Hindlimb muscle (tissue), 1 donor: ENCODE measurements at regions not wholly inside any gene's neighbourhood (a gene's known extent, or its start where the extent isn't known, plus 50 kb on each side); places are given as distances from the start of the nearest gene placed in this dataset.

Experiments used
- DNase-seq: peaks from one replicate; pipeline ENCODE4 v3.0.0-alpha.2; 2013

DNA sequence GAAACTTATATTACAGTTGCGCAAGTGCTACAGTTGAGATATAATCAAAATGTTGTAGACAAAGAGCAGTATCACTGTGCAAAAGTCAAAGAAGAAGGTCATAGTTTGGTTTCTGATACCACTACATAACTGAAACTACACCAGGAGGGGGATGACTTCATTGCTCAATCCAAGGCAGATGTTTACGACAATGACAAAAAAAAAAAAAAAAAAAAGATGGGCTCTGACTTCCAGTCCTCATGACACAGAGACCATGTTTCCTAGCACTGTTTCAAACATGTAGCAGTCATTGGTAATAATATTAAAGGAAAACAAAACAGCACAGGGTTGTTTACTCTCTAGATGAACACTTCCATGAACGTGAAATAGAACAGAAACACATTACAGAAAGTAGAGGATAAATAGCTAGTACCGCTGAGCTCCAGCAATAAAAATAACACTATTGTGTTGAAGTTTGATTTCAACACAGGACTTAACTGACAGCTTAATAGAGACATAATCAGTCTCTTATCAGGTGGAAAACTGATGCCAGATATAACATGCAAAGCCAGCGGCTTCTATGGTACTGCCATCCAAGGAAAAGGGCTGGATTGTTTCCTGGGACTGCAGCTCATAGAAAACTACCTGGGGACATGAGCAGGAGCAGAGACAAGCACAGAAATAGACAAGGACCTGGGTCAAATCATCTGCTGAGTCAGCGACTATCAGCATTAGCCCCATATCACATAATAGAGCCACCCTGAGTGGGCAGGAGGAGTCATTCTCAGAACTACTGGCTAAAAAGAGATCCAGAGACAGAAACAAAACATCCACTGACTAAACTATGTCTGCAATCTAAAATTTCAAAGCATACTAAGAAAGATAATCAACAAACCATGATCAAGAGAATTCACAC lies 463.6 kb upstream of the SOX9 start:
- no peak for DNase-seq

DNA sequence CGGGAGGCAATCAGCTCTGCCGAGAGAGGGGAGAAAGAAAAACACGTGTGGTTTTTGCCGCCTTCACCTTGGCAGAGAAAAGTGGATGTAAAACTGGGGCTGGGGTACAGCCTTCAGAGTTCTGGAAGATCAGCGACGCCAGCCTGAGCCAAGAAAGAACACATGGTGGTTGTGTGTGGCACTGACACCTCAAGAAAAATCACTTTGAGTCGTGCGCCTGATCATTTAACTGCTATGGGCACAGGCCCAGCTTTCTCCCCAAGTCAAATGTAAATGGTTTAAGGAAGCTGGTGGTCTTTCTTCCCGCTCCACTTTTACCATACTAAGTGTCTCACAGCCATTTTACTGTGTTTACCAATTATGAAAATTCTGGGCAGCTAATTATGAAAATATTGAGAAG lies 461.8 kb upstream of the SOX9 start:
- DNase-seq, result no peak

DNA sequence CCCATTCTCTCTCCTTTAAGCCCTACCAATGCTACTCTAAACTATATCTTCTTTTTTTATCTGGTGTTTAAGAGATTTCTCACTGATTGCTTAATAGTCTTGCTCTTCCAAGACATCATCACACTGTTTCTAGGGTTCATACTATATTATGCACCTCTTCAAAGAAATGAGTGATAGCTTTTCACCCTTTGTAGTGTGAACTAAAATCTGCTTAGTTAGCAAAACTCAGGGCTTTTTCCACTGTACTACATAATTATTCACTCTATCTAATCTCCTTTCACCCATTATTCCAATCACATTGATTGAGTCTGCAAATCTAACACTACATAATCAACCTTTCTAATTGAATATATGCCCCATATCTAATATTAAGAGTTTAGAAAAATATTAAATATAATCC lies 456.0 kb upstream of the SOX9 start:
- DNase-seq, result no peak

DNA sequence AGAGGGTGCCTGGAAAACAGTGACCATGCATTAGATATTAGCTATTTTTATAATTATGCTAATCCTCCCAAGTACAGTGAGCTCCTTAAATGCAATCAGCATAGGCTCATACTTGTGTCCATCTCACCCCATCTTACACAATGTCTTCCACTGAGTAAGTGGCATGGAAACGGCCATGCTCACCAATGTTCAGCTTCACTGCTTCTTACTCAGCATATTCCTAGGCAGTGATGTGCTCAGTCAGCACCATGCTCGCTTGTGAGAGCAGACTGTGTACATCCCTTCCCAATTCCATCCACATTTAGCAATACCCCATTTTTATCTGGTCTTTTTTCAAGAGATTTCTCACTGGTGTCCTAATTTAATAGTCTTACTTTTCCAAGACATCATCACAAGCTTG lies 454.8 kb upstream of the SOX9 start:
- no peak for DNase-seq

DNA sequence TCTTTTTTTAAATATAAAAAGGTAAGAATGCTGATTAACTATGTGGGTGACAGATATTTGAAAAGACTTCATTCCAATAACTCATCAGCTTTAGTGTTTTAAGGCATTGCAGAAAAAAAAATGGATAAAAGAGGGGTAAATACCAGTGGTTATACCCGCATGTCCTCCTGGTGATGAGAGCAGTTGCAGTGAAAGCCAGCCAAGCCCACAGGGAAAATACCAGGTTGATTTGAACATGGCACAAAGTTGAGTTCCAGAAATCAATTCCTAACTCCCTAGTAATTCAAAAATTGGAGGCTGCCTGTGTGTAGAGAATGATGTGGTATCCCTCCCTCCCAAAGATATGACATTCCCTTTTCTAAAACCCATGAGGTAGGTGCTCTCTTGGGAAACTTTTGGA lies 453.2 kb upstream of the SOX9 start:
- no peak for DNase-seq

DNA sequence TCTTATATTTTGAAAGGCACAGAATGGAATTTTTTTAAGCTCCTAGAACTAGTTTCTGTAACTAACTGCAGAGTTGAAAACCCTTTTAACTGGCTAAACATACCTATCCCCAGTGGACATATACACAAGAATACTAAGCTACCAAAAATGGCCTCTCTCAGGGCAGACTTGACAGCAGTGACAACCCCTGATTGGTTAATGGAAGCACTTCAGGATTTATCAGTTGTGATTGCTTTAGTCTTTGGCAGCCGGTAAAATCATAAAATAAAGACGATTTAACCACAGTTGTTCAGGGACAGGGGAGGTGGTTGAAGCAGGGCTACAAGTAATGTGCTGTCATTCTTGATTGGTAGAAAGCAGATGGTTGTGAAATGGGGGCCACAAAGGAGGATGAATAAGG lies 452.0 kb upstream of the SOX9 start:
- no peak for DNase-seq

DNA sequence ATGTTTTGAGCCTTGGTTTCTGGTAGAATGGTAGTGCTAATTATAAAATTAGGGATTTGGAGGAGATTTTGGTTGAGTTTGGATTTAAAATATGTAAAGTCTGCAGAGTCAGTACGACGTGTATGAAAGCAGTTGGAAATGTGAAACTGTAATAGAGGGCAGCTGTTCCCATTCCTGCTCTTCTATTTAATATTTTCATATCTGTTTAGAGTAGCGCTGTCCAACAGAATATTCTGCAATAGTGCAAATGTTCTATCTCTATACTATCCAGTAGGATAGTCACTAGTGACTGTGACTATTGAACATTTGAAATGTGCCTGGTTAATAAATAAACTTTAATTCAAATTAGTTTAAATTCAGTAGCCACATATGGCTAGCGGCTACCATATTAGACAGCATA lies 443.4 kb upstream of the SOX9 start:
- DNase-seq, result no peak

DNA sequence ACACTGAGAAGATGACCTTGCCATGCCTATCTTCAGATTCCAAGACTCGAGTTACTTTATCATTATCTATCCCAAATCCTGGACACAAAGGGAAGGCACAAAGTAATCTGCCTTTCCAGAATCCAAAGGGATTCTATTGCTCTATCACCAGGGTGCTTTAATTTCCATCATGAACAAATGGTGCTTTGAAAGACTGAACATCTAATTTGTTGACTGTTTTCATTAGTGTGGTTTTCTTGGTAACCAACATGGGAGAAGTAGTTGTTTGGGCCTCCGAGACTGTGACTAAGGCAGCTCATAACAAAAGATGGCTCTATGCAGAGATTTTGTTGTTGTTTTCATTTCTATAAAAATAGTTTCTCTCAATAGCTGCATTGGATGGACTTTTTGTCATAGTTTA lies 441.0 kb upstream of the SOX9 start:
- DNase-seq, result no peak

DNA sequence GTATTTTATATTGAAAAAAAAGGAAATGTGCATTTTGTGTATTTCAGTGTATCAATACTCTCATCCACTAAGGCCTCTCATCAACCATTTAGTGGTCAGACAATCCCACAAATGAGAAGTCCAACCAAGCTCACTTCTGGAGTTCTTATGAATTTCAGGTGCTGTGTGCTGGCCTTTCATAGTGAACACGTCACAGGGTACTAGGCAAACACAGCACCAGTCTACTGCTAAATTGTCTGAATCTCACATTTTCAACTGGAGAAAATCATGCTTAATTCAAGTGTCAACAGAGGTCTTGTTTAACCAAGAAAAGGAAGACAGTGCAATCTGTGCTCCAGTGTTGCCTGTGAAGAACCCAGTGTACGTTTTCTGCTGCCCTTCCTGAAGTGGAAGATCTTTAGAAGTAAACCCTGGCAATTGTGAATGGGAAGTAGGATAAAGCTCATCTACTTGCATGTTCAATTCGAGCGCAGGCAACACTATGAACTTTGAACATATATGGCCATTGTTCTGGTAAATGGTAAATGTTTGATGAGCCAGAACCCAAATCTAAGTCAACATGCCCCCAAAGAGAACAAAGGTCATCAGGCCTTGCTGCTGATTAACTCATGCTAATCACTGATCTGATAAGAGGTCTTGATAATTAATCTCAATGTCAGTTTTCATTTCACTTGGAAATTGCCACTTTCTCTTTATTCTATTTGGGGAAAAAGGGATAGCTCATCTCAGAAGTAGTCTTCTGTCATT lies 439.2 kb upstream of the SOX9 start:
- no peak for DNase-seq

DNA sequence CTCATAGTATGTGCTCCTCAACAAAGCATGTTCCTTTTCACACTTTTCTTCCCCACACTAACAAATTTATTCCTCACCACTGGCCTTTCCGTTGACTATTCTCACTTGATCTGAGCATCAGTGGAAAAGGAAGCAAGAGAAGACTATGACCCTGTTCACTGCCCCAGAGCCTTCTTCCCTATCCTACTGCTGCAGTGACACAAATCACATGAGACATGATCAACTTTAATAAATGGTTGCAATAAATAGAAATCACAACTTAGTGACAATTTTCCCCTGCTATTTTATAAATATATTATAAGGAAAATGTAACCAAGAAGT lies 438.7 kb upstream of the SOX9 start:
- DNase-seq, result no peak

DNA sequence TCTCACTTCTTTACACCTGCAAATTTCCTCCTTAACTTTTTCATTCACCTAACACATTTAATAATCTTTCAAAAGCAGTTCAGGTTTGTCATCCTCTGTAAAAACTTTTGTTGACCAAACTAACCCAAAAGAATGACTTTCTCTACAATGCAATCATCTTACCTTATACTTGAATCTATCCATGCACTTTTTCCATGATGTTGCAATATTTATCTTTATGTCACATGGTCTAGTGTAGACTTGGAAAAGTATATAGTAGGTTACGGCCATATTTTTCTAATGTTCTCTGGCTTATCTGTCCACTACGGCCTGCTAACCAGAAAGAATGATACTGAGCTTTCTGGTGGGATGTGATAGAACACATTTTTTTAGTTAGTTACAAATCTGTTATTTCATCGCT lies 431.0 kb upstream of the SOX9 start:
- DNase-seq, result no peak

DNA sequence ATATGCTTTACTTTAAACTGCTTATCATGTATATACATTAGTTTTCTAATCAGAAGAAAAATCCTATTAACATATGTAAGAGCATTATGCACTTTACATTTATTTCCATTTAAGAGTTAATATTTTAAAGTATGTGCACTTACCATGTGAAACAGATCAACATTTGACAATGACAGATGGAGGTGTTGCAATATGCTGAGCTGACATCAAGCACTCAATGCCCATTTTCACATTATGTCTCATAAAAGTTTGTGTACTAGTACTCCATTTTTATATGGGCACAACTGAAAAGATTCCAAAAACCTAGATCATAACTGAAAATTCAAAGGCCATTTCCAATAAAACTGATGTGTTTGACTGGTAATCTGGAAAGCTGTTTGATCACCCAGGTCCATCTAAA lies 420.9 kb upstream of the SOX9 start:
- no peak for DNase-seq

DNA sequence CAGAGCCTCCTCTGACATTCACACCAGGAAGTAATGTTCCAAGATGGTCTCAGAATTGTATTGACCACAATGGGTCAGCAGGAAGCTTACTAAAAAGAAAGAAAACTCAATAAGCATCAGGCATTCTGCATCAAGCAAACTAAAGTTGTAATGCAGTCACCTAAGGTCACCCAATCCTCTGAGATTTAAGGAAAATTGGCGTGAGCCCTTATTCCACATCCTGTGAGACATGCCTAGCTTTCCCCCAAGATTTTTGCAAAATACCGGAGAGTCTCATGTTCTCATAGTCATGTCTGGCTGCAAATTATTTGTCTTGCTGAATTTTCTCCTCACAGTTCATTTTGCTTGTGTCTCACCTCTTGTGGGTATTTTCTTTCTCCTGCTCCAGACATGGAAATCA lies 417.1 kb upstream of the SOX9 start:
- DNase-seq, result no peak

DNA sequence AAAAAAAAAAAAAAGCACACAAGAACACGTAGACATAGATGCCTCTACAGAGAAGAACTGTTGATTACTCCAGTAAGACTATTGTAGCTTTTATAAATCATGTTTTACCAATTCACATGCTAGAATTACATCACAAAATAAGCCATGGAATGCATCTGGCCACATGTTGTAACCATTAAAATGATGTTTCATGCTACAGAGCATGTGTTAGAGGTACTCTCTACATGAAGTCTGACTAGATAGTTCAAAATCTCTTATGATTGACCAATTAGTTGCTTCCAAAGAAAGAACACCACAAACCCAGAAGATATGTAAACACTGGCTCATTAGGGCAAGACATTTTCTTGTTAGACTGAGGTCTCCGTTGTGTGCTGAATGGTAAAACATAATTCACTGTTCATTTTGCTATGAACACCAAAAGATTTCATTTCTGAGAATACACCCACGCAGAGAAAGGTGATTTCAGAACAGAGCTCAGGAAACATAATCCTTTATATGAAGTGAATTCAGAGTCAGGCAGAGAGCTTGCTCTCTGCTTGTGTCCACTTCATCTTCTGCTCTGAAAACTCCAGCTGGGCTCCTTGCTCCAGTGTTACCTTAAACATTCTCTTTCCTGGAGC lies 411.4 kb upstream of the SOX9 start:
- DNase-seq, result no peak

DNA sequence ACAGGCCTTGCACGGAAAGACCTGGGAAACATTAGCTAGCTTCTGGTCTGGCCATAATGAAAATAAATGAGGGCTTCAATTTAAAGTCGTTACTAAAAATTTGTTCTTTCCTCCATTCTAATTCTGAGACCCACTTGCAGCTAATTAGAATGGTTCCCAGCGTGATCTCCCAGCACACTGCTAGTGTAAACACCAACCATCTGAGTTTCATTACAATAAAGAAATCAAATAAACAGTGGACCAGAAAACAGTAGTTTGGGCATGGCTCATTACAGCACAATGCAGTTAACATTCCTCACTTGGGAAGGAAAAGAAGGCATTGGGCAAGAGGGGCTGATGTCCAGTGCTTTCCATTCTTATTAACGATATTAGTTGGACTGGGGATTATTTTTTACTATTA lies 410.9 kb upstream of the SOX9 start:
- DNase-seq, result no peak

DNA sequence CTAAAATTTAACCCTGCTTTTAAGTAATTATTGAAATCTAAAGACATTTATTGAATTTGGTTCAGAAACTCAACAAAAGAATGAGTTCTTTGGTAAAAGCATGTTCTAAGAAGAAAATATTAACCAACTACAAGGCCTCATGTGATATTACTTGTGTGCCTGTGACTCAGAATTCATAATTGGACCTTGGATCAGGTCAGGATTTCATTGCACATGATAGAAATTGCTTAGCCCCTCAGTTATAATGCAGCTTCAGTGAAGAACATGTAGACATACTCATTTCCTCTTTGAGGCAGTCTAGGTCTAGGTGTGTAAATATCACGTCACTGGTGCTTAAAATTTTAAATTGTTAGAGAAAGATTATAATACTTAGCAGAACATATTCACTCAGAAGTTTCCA lies 410.0 kb upstream of the SOX9 start:
- no peak for DNase-seq

DNA sequence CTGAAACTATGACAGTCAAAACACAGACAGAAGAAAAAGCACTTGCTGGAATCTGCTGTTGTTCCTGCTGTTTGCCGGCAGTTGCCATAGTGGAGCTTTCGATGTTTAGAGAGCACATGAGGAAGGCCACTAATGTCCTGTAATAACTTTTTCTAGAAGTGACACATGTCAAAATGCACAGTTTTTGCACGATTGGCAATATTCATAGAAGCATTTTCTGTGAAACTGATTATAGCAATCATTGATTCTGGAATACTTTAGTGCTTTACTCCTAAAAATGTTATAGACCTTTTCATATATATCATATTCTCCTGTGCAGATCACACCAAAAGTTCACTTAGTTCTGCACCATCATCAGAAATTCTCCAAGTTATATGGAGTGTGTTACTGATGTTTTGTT lies 407.0 kb upstream of the SOX9 start:
- no peak for DNase-seq

DNA sequence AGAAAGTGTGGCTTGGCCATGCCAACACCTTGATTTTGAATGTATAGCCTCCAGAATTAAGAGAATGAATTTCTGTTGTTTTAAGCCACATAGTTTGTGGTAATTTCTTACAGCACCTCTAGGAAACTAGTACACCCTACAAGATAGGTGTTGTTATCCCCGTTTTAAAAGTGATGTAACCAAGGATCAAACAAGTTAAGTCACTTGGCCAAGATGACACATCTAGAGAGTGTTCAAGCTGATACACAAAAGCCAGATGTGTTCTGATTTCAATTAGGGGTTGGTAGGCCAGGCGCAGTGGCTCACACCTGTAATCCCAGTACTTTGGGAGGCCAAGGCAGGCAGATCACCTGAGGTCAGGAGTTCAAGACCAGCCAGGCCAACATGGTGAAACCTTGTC lies 396.5 kb upstream of the SOX9 start:
- no peak for DNase-seq

DNA sequence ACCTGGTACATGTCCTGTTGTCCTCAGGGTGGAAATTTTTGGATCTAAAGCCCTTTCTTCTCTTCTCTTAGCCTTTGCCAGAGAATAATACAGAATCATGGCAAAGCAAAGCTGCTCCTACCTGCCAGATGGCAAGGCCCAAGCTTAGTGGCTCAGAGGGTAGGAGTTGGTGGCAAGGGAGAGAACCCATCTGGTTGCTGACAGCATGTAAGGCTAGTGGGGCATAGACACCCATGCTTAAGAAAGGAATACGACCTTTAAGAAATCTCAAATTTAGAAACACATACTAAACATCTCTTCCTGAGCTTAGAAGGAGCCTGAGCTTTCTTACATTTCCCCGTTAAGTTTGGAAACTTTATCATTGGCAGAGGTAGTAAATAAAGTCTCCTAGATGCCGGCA lies 395.0 kb upstream of the SOX9 start:
- no peak for DNase-seq

DNA sequence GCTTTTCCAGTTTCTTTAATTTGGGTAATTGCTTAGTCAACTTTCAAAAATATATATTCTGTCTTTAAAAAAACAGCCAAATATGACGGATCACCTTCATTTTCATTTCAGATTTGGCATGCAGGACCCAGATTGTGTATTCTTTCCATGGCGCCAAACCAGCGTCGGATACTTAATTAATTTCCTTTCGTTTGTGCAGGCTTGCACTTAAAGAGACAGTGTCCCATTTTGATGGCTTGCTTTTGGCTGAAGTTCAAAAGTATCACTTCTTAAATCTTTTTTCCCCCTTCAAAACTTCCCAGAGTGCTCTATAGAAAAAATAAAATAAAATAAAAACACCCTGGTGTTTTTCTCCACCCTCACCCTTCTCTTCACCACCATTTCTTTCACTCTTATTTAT lies 394.5 kb upstream of the SOX9 start:
- DNase-seq, result peak; percentile 1

DNA sequence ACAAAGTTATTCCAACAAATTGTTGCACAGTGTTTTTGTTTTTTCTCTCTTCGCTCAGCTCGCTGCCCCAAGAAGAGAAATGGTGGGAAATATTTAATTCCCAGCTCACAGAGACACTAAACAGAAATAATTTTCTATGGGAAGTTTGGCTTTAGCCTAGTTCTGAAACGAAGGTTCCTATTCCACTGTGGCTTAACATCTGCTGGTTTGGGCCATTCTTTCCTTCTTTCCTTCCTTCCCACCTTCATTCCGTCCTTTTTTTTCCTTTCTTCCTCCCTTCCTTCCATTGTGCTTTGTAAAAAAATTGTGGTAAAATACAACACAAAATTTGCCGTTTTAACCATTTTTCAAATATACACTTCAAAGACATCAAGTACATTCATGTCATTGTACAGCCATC lies 393.5 kb upstream of the SOX9 start:
- no peak for DNase-seq

DNA sequence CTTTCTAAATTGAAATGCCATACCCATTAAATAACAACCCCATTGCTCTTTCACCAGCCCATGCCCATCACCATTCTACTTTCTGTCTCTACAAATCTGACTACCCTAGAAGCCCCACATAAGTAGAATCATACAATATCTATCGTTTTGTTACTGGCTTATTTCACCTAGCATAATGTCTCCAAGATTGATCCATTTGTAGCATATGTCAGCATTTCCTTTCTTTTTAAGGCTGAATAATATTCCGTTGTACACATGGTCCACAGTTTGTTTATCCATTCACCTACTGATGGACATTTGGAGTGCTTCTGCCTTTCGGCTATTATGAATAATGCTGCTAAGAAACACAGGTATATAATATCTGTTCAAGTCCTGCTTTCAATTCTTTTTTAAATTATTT lies 393.1 kb upstream of the SOX9 start:
- no peak for DNase-seq

DNA sequence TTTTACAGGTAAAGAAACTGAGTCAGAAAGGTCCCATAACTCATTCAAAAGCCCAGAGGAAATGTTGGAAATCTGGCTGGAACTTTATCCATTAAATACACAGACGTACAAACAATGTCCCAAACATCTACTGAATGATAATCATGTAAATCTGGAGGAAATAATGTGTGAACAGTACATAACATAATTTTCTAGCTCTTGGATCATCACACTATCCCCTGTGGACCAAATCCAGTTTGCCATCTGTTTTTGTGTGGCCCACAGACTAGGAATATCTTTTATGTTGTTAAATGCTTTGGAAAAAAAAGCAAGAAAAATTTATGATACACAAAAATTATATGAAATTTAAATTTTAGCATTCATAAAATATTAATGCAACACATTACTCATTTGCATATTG lies 389.9 kb upstream of the SOX9 start:
- no peak for DNase-seq

DNA sequence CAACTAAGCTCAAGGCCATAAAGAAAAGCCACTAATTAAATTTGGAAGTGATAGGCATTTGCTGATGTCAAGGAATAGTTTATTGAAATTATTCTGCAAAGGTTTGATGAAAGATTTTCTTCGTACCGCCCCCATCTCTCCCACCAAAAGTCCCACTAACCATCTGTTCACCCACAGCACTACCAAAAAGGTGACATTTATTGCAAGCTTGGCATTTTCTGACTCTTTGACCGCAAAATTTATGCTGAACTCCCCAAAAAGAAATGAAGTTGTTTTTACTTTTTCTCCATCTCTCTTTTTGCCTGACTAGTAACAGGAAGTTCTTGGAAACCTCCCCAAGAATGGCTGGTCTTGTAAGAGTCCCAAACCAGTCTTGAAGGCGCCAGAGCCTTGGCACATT lies 384.9 kb upstream of the SOX9 start:
- no peak for DNase-seq
